HCT116 (cell line): ENCODE measurements at regions not wholly inside any gene's neighbourhood (a gene's known extent, or its start where the extent isn't known, plus 50 kb on each side); places are given as distances from the start of the nearest gene placed in this dataset.

Source experiments
- ATAC-seq: fragments of 200-7000 bp; cut with Tn5 transposase; 2 replicates; pipeline ENCODE4 v1.9.1; 2020; ENCODE audit warnings: mild to moderate bottlenecking, moderate library complexity
- BruUV-seq: library from RNA; stranded (reverse); fragments of 400-500 nt; replicated peaks from 2 replicates; lab custom pipeline; 2021; lab: Mats Ljungman, UMichigan
- CTCF ChIA-PET: fragments of 300-600 bp; sonication (Branson Sonifier 250); formaldehyde crosslinking; loops from one replicate; lab custom pipeline; 2021; ENCODE audit warnings: antibody characterized with exemption; lab: Charles Lee
- POLR2A ChIA-PET: fragments of 300-600, 350-600 bp; sonication (Branson Sonifier 250); formaldehyde crosslinking; loops from one replicate; lab custom pipeline; 2021; ENCODE audit warnings: antibody characterized with exemption; lab: Charles Lee
- RAD21 ChIA-PET, 2 experiments: fragments of 300-600 bp; sonication (Branson Sonifier 250); formaldehyde crosslinking; loops; one replicate each; lab custom pipeline; 2023; ENCODE audit warnings: low total read pairs in 2 of 2; ENCODE audit not compliant: uncharacterized antibody in 2 of 2, unreplicated experiment in 2 of 2, low non-redundant PET in 1 of 2; lab: Charles Lee
- DNase-seq: peaks from one replicate; pipeline ENCODE4 v3.0.0-alpha.2; 2010; ENCODE audit warnings: low read depth, low spot score
- H2AFZ ChIP-seq: fragments of 200-600 bp; shearing (Covaris generic), sonication (generic); 2 replicates; pipeline ENCODE4 v1.6.1; 2017; ENCODE audit warnings: low read depth, mixed run types, mixed read lengths, antibody characterized with exemption, low read length; ENCODE audit not compliant: poor library complexity, severe bottlenecking
- H3K27ac ChIP-seq: 2 replicates; pipeline ENCODE4 v1.5.1; 2012; ENCODE audit warnings: low read depth, low read length
- H3K27me3 ChIP-seq: fragments of 200-600 bp; sonication (generic); 2 replicates; pipeline ENCODE4 v1.6.1; 2016; ENCODE audit warnings: mixed run types, low read length, mixed read lengths; ENCODE audit not compliant: insufficient read depth
- H3K36me3 ChIP-seq, 2 experiments: fragments of 200-500 bp in 1 of 2; fragments of 200-600 bp in 1 of 2; sonication (Bioruptor generic) in 1 of 2; sonication (generic) in 1 of 2; 2 replicates each; pipeline versions ENCODE4 v1.5.1 to v1.6.1; 2014 to 2016; ENCODE audit warnings: low read length in 2 of 2, inconsistent platforms in 1 of 2, mixed read lengths in 1 of 2, mixed run types in 1 of 2; ENCODE audit not compliant: insufficient read depth in 2 of 2, control insufficient read depth in 1 of 2
- H3K4me1 ChIP-seq, 2 experiments: fragments of 200-600 bp in 1 of 2; sonication (generic) in 1 of 2; 2 replicates each; pipeline versions ENCODE4 v1.5.1 to v1.6.1; 2012 to 2017; ENCODE audit warnings: low read length in 2 of 2, inconsistent platforms in 1 of 2, mild to moderate bottlenecking in 1 of 2, mixed read lengths in 1 of 2, mixed run types in 1 of 2, moderate library complexity in 1 of 2; ENCODE audit not compliant: insufficient read depth in 2 of 2, control insufficient read depth in 1 of 2
- H3K4me2 ChIP-seq: fragments of 200-600 bp; sonication (generic); 2 replicates; pipeline ENCODE4 v1.6.1; 2017; ENCODE audit warnings: mixed run types, low read length, mixed read lengths
- H3K4me3 ChIP-seq, 2 experiments: fragments of 200-600 bp in 1 of 2; sonication (generic) in 1 of 2; replicated peaks in 1 of 2; 2 replicates each; pipeline ENCODE4 v1.5.1; 2011 to 2016; ENCODE audit warnings: low read length in 2 of 2, control low read depth in 1 of 2, low read depth in 1 of 2, mild to moderate bottlenecking in 1 of 2, mixed read lengths in 1 of 2, mixed run types in 1 of 2
- H3K79me2 ChIP-seq: fragments of 200-600 bp; sonication (generic); 2 replicates; pipeline ENCODE4 v1.6.1; 2017; ENCODE audit warnings: mild to moderate bottlenecking, mixed run types, low read length, moderate library complexity, mixed read lengths; ENCODE audit not compliant: insufficient read depth
- H3K9ac ChIP-seq: fragments of 200-600 bp; sonication (generic); 2 replicates; pipeline ENCODE4 v1.6.1; 2016; ENCODE audit warnings: low read length, mixed read lengths
- H3K9me2 ChIP-seq: fragments of 200-600 bp; sonication (generic), shearing (Covaris generic); 2 replicates; pipeline ENCODE4 v1.6.1; 2017; ENCODE audit warnings: mixed run types, mild to moderate bottlenecking, moderate library complexity; ENCODE audit not compliant: insufficient read depth
- H3K9me3 ChIP-seq, 2 experiments: fragments of 200-500 bp in 1 of 2; fragments of 200-600 bp in 1 of 2; sonication (Bioruptor generic) in 1 of 2; sonication (generic) in 1 of 2; 2 replicates each; pipeline ENCODE4 v1.6.1; 2014 to 2017; ENCODE audit warnings: low read length in 2 of 2, mixed read lengths in 2 of 2, inconsistent platforms in 1 of 2, low read depth in 1 of 2, mild to moderate bottlenecking in 1 of 2, mixed run types in 1 of 2, moderate library complexity in 1 of 2; ENCODE audit not compliant: control insufficient read depth in 1 of 2, insufficient read depth in 1 of 2
- H4K20me1 ChIP-seq: fragments of 200-600 bp; sonication (generic), shearing (Covaris generic); 2 replicates; pipeline ENCODE4 v1.6.1; 2017; ENCODE audit warnings: mixed run types, mild to moderate bottlenecking, moderate library complexity; ENCODE audit not compliant: insufficient read depth
- CEBPB ChIP-seq: IDR thresholded peaks from 2 replicates; pipeline ENCODE4 v1.6.1; 2012; ENCODE audit warnings: low read depth
- ELF1 ChIP-seq: IDR thresholded peaks from 2 replicates; pipeline ENCODE4 v1.6.1; 2012; ENCODE audit warnings: low read depth, borderline replicate concordance
- EZH2phosphoT487 ChIP-seq: fragments of 200-600 bp; IDR thresholded peaks from 2 replicates; pipeline ENCODE4 v1.6.1; 2018; ENCODE audit warnings: antibody characterized with exemption, borderline replicate concordance
- FOSL1 ChIP-seq: IDR thresholded peaks from 2 replicates; pipeline ENCODE4 v1.6.1; 2012; ENCODE audit warnings: low read depth
- MAX ChIP-seq: IDR thresholded peaks from 2 replicates; pipeline ENCODE4 v1.6.1; 2012
- SP1 ChIP-seq: IDR thresholded peaks from 2 replicates; pipeline ENCODE4 v1.6.1; 2012; ENCODE audit warnings: low read depth
- ZFX ChIP-seq: fragments of 450-650 bp; IDR thresholded peaks from 2 replicates; pipeline ENCODE4 v1.6.1; 2017
- intact Hi-C: fragments of 100-400 bp; cut with micrococcal nuclease; formaldehyde crosslinking; loops from 2 replicates; pipeline ENCODE4 v1.10.0; 2022
- TF ChIP-seq, protein P1 (sequence below), 3 experiments: fragments of 200-600 bp in 1 of 3; sonication (generic) in 1 of 3; IDR thresholded peaks in 2 of 3; conservative IDR thresholded peaks in 1 of 3; 2 replicates each; pipeline ENCODE4 v1.5.1; 2012 to 2017; ENCODE audit warnings: low read depth in 2 of 3, low read length in 2 of 3, antibody characterized with exemption in 1 of 3, borderline replicate concordance in 1 of 3, control low read depth in 1 of 3, mild to moderate bottlenecking in 1 of 3, mixed read lengths in 1 of 3, mixed run types in 1 of 3, moderate library complexity in 1 of 3; ENCODE audit not compliant: insufficient read depth in 1 of 3
- TF ChIP-seq, protein P2 (sequence below): IDR thresholded peaks from 2 replicates; pipeline ENCODE4 v1.6.1; 2011; ENCODE audit warnings: mild to moderate bottlenecking, low read length, moderate library complexity; ENCODE audit not compliant: insufficient replicate concordance; ENCODE audit errors: extremely low read depth

DNA sequence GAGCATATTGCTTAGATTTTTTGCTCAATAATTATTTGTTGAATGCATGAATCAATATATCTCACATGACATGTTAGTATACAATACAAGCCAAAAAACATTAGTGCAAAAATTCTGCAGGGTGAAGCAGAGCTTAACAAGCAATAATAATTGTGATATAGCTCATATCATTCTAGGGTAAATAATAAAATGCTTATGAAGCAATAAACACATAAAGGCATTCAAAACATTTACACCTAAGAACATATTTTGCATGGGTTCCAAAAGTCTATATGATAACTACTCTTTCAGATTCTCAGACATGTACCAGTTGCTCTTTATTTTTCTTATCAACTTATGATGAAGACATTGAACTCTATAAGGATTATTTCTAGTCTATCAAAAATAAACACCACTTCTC is 886.2 kb downstream of the TRHDE start:
- intact Hi-C loops: no loop called here
- no TSS peak for BruUV-seq
- H4K20me1 ChIP-seq: no peaks in the 10 kb centered on the region
- TF ChIP-seq, protein P1, sequence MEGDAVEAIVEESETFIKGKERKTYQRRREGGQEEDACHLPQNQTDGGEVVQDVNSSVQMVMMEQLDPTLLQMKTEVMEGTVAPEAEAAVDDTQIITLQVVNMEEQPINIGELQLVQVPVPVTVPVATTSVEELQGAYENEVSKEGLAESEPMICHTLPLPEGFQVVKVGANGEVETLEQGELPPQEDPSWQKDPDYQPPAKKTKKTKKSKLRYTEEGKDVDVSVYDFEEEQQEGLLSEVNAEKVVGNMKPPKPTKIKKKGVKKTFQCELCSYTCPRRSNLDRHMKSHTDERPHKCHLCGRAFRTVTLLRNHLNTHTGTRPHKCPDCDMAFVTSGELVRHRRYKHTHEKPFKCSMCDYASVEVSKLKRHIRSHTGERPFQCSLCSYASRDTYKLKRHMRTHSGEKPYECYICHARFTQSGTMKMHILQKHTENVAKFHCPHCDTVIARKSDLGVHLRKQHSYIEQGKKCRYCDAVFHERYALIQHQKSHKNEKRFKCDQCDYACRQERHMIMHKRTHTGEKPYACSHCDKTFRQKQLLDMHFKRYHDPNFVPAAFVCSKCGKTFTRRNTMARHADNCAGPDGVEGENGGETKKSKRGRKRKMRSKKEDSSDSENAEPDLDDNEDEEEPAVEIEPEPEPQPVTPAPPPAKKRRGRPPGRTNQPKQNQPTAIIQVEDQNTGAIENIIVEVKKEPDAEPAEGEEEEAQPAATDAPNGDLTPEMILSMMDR (IDR thresholded peaks at IDR 0.05 in 2 of 3, conservative IDR thresholded peaks at IDR 0.05 in 1 of 3; ENCODE audit: borderline replicate concordance in 1 of 3, insufficient read depth in 1 of 3, low read depth in 2 of 3, low read length in 2 of 3): no peak
- no peak for TF ChIP-seq EZH2phosphoT487
- no peak for TF ChIP-seq SP1
- TF ChIP-seq, protein P2, sequence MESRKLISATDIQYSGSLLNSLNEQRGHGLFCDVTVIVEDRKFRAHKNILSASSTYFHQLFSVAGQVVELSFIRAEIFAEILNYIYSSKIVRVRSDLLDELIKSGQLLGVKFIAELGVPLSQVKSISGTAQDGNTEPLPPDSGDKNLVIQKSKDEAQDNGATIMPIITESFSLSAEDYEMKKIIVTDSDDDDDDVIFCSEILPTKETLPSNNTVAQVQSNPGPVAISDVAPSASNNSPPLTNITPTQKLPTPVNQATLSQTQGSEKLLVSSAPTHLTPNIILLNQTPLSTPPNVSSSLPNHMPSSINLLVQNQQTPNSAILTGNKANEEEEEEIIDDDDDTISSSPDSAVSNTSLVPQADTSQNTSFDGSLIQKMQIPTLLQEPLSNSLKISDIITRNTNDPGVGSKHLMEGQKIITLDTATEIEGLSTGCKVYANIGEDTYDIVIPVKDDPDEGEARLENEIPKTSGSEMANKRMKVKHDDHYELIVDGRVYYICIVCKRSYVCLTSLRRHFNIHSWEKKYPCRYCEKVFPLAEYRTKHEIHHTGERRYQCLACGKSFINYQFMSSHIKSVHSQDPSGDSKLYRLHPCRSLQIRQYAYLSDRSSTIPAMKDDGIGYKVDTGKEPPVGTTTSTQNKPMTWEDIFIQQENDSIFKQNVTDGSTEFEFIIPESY: no peak
- no peak for TF ChIP-seq CEBPB
- TF ChIP-seq FOSL1: no peak
- TF ChIP-seq MAX: no peak
- TF ChIP-seq ELF1: no peak
- TF ChIP-seq ZFX: no peak
- DNase-seq (no peak), ATAC-seq (no peak)
- no peak overlapping the region for H3K9ac ChIP-seq
- no peaks in the 10 kb centered on the region for H3K4me1 ChIP-seq
- H3K4me3 ChIP-seq: no peak overlapping the region
- no peaks in the 10 kb centered on the region for H3K9me3 ChIP-seq
- POLR2A ChIA-PET: no interaction called here
- no peaks in the 10 kb centered on the region for H3K79me2 ChIP-seq
- no peaks in the 10 kb centered on the region; the same call in 1 of the 2 replicates for H3K9me2 ChIP-seq
- no peak overlapping the region for H2AFZ ChIP-seq
- H3K36me3 ChIP-seq: no peaks in the 10 kb centered on the region
- no peak overlapping the region for H3K27ac ChIP-seq
- RAD21 ChIA-PET: no interaction called here
- CTCF ChIA-PET: no interaction called here
- no peak overlapping the region for H3K4me2 ChIP-seq
- no peaks in the 10 kb centered on the region for H3K27me3 ChIP-seq
